Sigmoid colon (tissue), 6 donors: ENCODE measurements at regions not wholly inside any gene's neighbourhood (a gene's known extent, or its start where the extent isn't known, plus 50 kb on each side); places are given as distances from the start of the nearest gene placed in this dataset.
"Not testable (repeated sequence)": the region's sequence is repeated elsewhere in the genome, so short reads cannot be mapped to it uniquely, and the experiment has no call there.

Experiments used
- DNase-seq: peaks from one replicate; pipeline ENCODE4 v3.0.0-alpha.2; 2019
- H3K27ac ChIP-seq, 4 donors: fragments of 200-600 bp; sonication (generic); one replicate each; pipeline ENCODE4 v1.5.1; 2016 to 2019; ENCODE audit warnings: mild to moderate bottlenecking in 1 of 4
- H3K27me3 ChIP-seq, 3 donors: fragments of 200-600 bp; sonication (generic); one replicate each; pipeline ENCODE4 v1.5.1; 2019; ENCODE audit warnings: mild to moderate bottlenecking in 1 of 3
- H3K36me3 ChIP-seq, 4 donors: fragments of 200-600 bp; sonication (generic); one replicate each; pipeline ENCODE4 v1.5.1; 2016 to 2019
- H3K4me1 ChIP-seq, 4 donors: fragments of 200-600 bp; sonication (generic); one replicate each; pipeline ENCODE4 v1.5.1; 2017 to 2019
- H3K4me3 ChIP-seq, 4 donors: fragments of 200-600 bp; sonication (generic); one replicate each; pipeline ENCODE4 v1.5.1; 2017 to 2019; ENCODE audit warnings: mild to moderate bottlenecking in 2 of 4, moderate library complexity in 1 of 4
- H3K9me3 ChIP-seq, 4 donors: fragments of 200-600 bp in 3 of 4; sonication (generic) in 3 of 4; one replicate each; pipeline versions ENCODE4 v1.5.1 to v1.6.1; 2013 to 2019
- EP300 ChIP-seq, 4 donors: sonication (generic); formaldehyde crosslinking; IDR thresholded peaks; one replicate each; pipeline ENCODE4 v1.6.1; 2017; ENCODE audit warnings: antibody characterized with exemption in 4 of 4
- POLR2A ChIP-seq, 2 donors: fragments of 450-650 bp; IDR thresholded peaks; one replicate each; pipeline ENCODE4 v1.6.1; 2016; ENCODE audit warnings: antibody characterized with exemption in 2 of 2, mild to moderate bottlenecking in 2 of 2, moderate library complexity in 2 of 2
- POLR2AphosphoS5 ChIP-seq, 4 donors: sonication (generic); formaldehyde crosslinking; IDR thresholded peaks; one replicate each; pipeline ENCODE4 v1.6.1; 2017; ENCODE audit warnings: antibody characterized with exemption in 4 of 4
- WGBS, 2 donors: extraction: QIAGEN DNeasy Blood & Tissue Kit; methylation state at CpG; one replicate each; pipeline ENCODE4 v1.1.7; 2013; 5-methylcytosine and 5-hydroxymethylcytosine counted together
- intact Hi-C: fragments of 100-400 bp; cut with DNase I; formaldehyde crosslinking; loops from one replicate; pipeline ENCODE4 v1.15.1; 2023
- TF ChIP-seq, protein P1 (sequence below), 4 experiments: fragments of 450-650 bp in 3 of 4; fragments of 200-600 bp in 1 of 4; IDR thresholded peaks; one replicate each; pipeline ENCODE4 v1.5.1; 2016 to 2019; ENCODE audit warnings: antibody characterized with exemption in 4 of 4, mild to moderate bottlenecking in 3 of 4, moderate library complexity in 2 of 4
- donor health status: healthy with polysubstance abuse.
- donor health status: healthy.

DNA sequence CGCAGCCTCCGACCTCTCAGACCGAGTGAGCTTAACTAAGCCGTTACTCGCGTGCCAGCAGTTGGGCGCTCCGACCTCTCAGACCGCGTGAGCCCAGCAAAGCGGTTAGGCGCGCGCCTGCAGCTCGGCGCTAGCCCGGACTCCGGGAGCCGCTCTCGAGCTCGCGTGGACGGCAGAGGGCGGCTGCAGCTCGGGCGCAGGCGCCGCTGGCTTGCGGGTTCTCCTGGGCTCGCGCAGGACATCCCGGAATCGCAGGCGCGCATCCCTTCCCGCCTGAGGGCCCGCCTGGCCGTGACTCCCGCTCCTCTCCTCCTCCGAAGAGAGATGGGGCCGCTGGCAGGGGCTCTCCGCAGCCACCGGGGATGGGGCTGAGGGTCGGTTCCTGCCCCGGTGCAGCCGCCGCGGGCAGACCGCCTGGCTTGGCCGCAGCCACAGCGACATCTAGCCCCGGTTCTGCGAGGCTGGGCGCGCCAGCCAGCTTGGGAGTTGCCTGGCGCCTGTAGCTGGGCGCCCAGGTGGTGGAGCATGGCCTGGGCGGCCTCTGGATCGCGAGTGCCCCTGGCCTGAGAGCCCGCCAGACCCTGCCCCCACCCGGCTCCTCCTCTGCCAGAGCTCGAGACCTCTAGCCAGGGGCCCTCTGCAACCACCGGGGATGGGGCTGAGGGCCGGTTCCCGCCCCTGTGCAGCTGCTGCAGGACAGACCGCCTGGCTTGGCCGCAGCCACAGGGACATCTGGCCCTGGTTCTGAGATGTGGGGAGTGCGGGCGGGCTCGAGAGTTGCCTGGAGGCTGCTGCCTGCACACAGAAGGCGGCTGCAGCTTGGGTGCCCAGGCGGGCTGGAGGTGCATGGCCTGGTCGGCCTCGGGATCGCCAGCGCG is 85.7 kb upstream of the CCDC180 start:
- H3K9me3 ChIP-seq, H3K27ac ChIP-seq, H3K36me3 ChIP-seq, intact Hi-C loops: not testable (repeated sequence)
- peak overlapping the region in 3 of 4 donors; percentile 32 to 45 (median 37) for H3K4me3 ChIP-seq
- H3K27me3 ChIP-seq, result peaks cover 26 to 65% (median 40%) of the 10 kb centered on the region in 3 donors
- peaks cover 0 to 19% (median 18%) of the 10 kb centered on the region in 4 donors for H3K4me1 ChIP-seq
- DNase-seq, result peak; percentile 81
- 2 to 3% methylated on average over 78 of the region's 78 CpGs for WGBS, 2 donors

DNA sequence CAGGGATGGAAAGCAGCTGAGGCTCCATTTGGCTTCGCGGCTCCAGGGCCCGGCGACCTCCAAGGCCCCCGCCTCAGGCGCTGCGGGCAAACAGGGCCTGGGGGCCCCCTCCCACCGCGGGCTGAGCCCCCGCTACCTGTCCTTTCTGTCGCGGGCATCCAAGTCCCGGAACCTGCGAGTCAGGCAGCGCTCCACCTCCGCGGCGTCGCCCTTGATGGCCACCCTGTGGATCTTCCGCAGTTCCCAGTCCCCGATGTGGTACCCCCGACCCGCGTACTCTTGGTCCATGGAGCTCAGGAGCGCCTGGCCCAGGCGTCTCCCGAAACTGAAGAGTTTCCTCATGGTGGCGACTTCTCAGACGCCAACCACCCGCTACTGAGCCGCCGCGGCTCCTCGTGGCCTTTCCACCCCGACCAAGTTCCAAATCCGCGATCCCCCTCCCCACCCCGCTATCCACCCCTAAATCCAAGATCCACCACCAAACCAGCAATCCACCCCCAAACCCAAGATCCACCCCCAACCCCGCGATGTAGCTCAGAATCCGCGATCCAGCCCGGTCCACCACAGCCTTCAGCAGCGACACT is 86.5 kb upstream of the CCDC180 start:
- H3K4me3 ChIP-seq, result peak overlapping the region in 3 of 4 donors; percentile 32 to 45 (median 37)
- no peak for TF ChIP-seq POLR2A (IDR thresholded peaks at IDR 0.05)
- H3K36me3 ChIP-seq, result no peaks in the 10 kb centered on the region
- peaks cover 26 to 65% (median 40%) of the 10 kb centered on the region in 3 donors for H3K27me3 ChIP-seq
- DNase-seq, result no peak
- intact Hi-C loops, result no loop called here
- H3K4me1 ChIP-seq, result peaks cover 0 to 19% (median 18%) of the 10 kb centered on the region in 4 donors
- WGBS, 2 donors, result 3 to 6% methylated on average over 44 of the region's 44 CpGs
- no peaks in the 10 kb centered on the region for H3K9me3 ChIP-seq
- no peak overlapping the region for H3K27ac ChIP-seq

DNA sequence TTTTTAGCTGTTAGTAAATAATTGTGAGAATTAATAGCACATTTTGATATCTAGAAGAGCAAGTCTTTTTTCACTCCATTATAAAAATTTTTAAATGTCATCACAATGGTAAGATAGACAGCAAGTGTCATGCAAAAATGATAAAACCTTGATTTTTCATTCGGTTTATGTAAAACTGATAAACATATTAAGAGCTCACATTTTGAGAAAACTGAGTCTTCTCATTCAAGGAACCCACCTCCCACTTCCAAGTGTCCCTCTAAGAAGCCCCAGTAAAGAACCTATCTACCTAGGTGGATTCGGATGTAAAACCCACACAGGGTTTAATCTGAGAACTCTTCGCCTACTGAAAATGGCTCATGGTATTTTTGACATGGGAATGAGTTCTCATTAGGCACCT is 87.1 kb upstream of the CCDC180 start:
- Histone ChIP-seq H3K4me1 (peaks cover 0 to 19% (median 18%) of the 10 kb centered on the region in 4 donors), H3K27me3 (peaks cover 26 to 62% (median 40%) of the 10 kb centered on the region in 3 donors)
- intact Hi-C loops, H3K36me3 ChIP-seq, DNase-seq, H3K9me3 ChIP-seq, H3K27ac ChIP-seq, H3K4me3 ChIP-seq: not testable (repeated sequence)
- WGBS, 2 donors, result 34 to 54% methylated on average over 3 of the region's 3 CpGs

DNA sequence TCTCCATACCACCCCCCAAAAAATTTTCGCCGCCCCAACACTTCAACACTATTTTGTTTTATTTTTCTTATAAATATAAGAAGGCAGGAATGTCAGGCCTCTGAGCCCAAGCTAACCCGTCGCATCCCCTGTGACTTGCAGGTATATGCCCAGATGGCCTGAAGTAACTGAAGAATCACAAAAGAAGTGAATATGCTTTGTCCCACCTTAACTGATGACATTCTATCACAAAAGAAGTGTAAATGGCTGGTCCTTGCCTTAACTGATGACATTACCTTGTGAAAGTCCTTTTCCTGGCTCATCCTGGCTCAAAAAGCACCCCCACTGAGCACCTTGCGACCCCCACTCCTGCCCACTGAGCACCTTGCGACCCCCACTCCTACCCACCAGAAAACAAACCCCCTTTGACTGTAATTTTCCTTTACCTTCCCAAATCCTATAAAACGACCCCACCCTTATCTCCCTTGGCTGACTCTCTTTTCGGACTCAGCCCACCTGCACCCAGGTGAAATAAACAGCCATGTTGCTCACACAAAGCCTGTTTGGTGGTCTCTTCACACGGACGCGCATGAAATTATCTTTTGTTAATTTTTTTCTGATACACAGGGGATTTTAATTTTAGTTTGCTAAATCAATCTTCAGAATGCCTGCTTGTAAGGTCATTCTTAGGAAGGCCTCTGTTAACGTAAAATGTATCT is 87.9 kb upstream of the CCDC180 start:
- H3K36me3 ChIP-seq, intact Hi-C loops, H3K9me3 ChIP-seq, DNase-seq, H3K27ac ChIP-seq, H3K4me3 ChIP-seq: not testable (repeated sequence)
- WGBS, 2 donors, result 57 to 73% methylated on average over 12 of the region's 12 CpGs
- Histone ChIP-seq H3K4me1 (peaks cover 0 to 19% (median 18%) of the 10 kb centered on the region in 4 donors), H3K27me3 (peaks cover 26 to 54% (median 40%) of the 10 kb centered on the region in 3 donors)

DNA sequence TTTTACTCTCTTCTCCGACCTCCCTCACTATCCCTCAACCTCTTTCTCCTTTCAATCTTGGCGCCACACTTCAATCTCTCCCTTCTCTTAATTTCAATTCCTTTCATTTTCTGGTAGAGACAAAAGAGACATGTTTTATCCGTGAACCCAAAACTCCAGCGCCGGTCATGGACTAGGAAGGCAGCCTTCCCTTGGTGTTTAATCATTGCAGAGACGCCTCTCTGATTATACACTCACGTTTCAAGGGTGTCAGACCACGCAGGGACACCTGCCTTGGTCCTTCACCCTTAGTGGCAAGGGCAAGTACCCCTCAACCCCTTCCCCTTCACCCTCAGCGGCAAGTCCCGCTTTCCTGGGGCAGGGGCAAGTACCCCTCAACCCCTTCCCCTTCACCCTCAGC is 92.3 kb upstream of the CCDC180 start:
- H3K36me3 ChIP-seq, H3K4me3 ChIP-seq, intact Hi-C loops, H3K27ac ChIP-seq, H3K4me1 ChIP-seq, DNase-seq, H3K9me3 ChIP-seq, H3K27me3 ChIP-seq: not testable (repeated sequence)
- 86 to 90% methylated on average over 9 of the region's 10 CpGs for WGBS, 2 donors

DNA sequence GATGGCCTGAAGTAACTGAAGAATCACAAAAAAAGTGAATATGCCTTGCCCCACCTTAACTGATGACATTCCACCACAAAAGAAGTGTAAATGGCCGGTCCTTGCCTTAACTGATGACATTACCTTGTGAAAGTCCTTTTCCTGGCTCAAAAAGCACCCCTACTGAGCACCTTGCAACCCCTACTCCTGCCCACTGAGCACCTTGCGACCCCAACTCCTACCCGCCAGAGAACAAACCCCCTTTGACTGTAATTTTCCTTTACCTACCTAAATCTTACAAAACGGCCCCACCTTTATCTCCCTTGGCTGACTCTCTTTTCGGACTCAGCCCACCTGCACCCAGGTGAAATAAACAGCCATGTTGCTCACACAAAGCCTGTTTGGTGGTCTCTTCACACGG is 92.9 kb upstream of the CCDC180 start:
- H3K9me3 ChIP-seq, intact Hi-C loops, H3K36me3 ChIP-seq, H3K4me3 ChIP-seq, H3K27ac ChIP-seq, DNase-seq, H3K27me3 ChIP-seq, H3K4me1 ChIP-seq: not testable (repeated sequence)
- 82 to 87% methylated on average over 6 of the region's 6 CpGs for WGBS, 2 donors

DNA sequence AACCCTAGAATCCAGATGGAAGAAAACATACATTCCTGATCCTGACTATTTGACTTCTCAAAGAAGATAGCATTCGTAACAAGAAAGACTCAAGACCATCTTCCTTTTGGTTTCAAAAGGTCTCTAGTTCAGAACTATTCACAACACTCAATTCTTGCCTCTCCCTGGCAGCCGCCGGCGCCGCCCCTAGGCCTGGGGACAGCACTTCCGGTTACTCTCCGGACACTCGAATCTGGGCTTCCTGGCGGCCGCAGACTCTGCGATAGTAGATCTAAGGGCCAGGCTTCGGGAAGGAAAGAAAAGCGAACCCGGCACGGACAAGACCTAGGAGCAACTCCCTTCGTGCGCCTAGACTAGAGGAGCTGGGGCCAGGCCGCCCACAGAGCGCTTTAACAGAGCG is 107.8 kb upstream of the CCDC180 start:
- WGBS, 2 donors, result 97% methylated on average over 18 of the region's 20 CpGs
- H3K27ac ChIP-seq, H3K9me3 ChIP-seq, H3K27me3 ChIP-seq, intact Hi-C loops, H3K4me3 ChIP-seq, H3K36me3 ChIP-seq, H3K4me1 ChIP-seq, DNase-seq: not testable (repeated sequence)

DNA sequence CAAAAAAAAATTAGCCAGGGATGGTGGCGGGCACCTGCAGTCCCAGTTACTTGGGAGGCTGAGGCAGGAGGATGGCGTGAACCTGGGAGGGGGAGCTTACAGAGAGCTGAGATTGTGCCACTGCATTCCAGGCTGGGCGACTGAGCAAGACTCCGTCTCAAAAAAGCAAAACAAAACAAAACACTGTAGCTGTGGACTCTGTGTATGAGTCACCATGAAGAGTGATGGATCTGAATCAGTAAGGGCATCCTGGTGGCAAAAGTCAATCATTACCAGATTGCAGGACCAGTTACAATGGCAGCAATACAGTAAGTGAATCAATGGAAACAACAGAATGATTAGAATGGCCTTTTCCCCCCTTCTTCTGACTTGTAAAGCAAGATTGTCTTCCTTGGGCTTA is 113.7 kb upstream of the CCDC180 start:
- H3K27ac ChIP-seq, H3K27me3 ChIP-seq, H3K4me3 ChIP-seq, H3K36me3 ChIP-seq, intact Hi-C loops, H3K4me1 ChIP-seq, DNase-seq, H3K9me3 ChIP-seq: not testable (repeated sequence)
- 86 to 92% methylated on average over 4 of the region's 4 CpGs for WGBS, 2 donors

DNA sequence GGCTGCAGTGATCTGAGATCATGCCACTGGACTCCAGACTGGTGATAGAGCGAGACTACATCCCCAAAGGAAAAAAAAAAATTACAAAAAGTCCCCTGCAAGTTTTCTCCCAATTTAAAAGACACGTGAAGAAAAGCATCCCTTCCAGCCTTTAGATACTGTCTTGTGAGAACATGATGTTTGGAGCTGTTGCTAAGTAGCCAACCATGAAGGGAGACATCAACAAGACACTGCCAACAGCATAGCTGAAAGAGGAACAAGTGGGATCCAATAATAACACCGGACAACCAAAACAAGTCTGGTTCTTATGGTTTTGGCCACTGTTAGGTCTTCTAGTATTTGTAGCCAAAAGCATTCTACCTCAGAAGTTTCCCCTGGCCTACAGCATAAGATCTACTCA is 118.9 kb upstream of the CCDC180 start:
- no peak for DNase-seq
- H3K4me3 ChIP-seq, result no peak overlapping the region
- TF ChIP-seq POLR2A (IDR thresholded peaks at IDR 0.05) (no peak), EP300 (IDR thresholded peaks at IDR 0.05) (no peak), POLR2AphosphoS5 (IDR thresholded peaks at IDR 0.05) (no peak)
- TF ChIP-seq, protein P1, sequence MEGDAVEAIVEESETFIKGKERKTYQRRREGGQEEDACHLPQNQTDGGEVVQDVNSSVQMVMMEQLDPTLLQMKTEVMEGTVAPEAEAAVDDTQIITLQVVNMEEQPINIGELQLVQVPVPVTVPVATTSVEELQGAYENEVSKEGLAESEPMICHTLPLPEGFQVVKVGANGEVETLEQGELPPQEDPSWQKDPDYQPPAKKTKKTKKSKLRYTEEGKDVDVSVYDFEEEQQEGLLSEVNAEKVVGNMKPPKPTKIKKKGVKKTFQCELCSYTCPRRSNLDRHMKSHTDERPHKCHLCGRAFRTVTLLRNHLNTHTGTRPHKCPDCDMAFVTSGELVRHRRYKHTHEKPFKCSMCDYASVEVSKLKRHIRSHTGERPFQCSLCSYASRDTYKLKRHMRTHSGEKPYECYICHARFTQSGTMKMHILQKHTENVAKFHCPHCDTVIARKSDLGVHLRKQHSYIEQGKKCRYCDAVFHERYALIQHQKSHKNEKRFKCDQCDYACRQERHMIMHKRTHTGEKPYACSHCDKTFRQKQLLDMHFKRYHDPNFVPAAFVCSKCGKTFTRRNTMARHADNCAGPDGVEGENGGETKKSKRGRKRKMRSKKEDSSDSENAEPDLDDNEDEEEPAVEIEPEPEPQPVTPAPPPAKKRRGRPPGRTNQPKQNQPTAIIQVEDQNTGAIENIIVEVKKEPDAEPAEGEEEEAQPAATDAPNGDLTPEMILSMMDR (IDR thresholded peaks at IDR 0.05), result no peak
- no peaks in the 10 kb centered on the region for H3K27me3 ChIP-seq
- intact Hi-C loops, result no loop called here
- H3K36me3 ChIP-seq, result no peaks in the 10 kb centered on the region
- no peaks in the 10 kb centered on the region for H3K9me3 ChIP-seq
- peaks cover 0 to 5% (median 0%) of the 10 kb centered on the region in 4 donors for H3K4me1 ChIP-seq
- no peak overlapping the region for H3K27ac ChIP-seq
- 90% methylated on average over 3 of the region's 3 CpGs for WGBS, 2 donors

DNA sequence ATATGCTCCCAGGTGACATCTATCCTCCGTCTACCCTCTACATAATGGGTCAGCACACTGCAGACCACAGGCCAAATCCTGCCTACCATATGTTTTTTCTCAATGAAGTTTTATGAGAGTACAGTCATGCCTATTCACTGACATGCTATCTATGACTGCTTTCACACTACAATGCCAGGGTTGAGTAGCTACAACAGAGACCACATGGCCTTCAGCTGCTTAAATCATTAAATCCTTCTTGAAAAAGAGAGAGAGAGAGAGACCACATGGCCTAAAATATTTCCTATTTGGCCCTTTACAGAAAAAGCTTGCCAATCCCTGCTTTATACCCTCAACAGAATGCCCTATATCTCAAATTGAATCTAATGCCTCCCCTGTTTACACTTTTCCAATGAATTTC is 119.8 kb upstream of the CCDC180 start:
- H3K36me3 ChIP-seq, H3K4me3 ChIP-seq, H3K9me3 ChIP-seq, intact Hi-C loops, H3K27ac ChIP-seq, H3K4me1 ChIP-seq, H3K27me3 ChIP-seq, DNase-seq: not testable (repeated sequence)
- WGBS, 2 donors, result 83 to 89% methylated on average over 1 of the region's 1 CpG
